Liver (tissue), 3 donors: ENCODE measurements at regions not wholly inside any gene's neighbourhood (a gene's known extent, or its start where the extent isn't known, plus 50 kb on each side); places are given as distances from the start of the nearest gene placed in this dataset.

Source experiments
- ATF3 ChIP-seq: IDR thresholded peaks from 2 replicates; pipeline ENCODE4 v1.6.1; 2016; ENCODE audit warnings: antibody characterized with exemption
- CTCF ChIP-seq: fragments of 150-350 bp; IDR thresholded peaks from 2 replicates; pipeline ENCODE4 v1.5.1; 2017; ENCODE audit warnings: improper control_type of control experiment, low read depth, low read length; ENCODE audit not compliant: missing input control
- FOXA1 ChIP-seq: IDR thresholded peaks from 2 replicates; pipeline ENCODE4 v1.6.1; 2016; ENCODE audit warnings: antibody characterized with exemption
- GABPA ChIP-seq, 2 donors: IDR thresholded peaks in 1 of 2; conservative IDR thresholded peaks in 1 of 2; 2 replicates each; pipeline ENCODE4 v1.6.1; 2016; ENCODE audit warnings: antibody characterized with exemption in 2 of 2, mild to moderate bottlenecking in 1 of 2, moderate library complexity in 1 of 2
- JUND ChIP-seq, 2 donors: IDR thresholded peaks; 2 replicates each; pipeline ENCODE4 v1.6.1; 2016; ENCODE audit warnings: antibody characterized with exemption in 2 of 2
- MAX ChIP-seq: IDR thresholded peaks from 2 replicates; pipeline ENCODE4 v1.6.1; 2016; ENCODE audit warnings: antibody characterized with exemption
- RAD21 ChIP-seq, 2 donors: IDR thresholded peaks; 2 replicates each; pipeline ENCODE4 v1.6.1; 2016; ENCODE audit warnings: antibody characterized with exemption in 2 of 2, mild to moderate bottlenecking in 2 of 2
- RXRA ChIP-seq, 2 donors: IDR thresholded peaks; 2 replicates each; pipeline ENCODE4 v1.6.1; 2017 to 2018; ENCODE audit warnings: antibody characterized with exemption in 2 of 2, mild to moderate bottlenecking in 1 of 2
- SP1 ChIP-seq: IDR thresholded peaks from 2 replicates; pipeline ENCODE4 v1.6.1; 2018; ENCODE audit warnings: antibody characterized with exemption, mild to moderate bottlenecking
- YY1 ChIP-seq: IDR thresholded peaks from 2 replicates; pipeline ENCODE4 v1.6.1; 2016; ENCODE audit warnings: antibody characterized with exemption, mild to moderate bottlenecking
- donor health status: healthy.
- donor health status: healthy.

- no peak for TF ChIP-seq CTCF
- no peak for TF ChIP-seq RAD21 (IDR thresholded peaks at IDR 0.05)
- no peak for TF ChIP-seq GABPA (IDR thresholded peaks at IDR 0.05 in 1 of 2, conservative IDR thresholded peaks at IDR 0.05 in 1 of 2)
- TF ChIP-seq MAX = no peak
- no peak for TF ChIP-seq FOXA1
- TF ChIP-seq RXRA (IDR thresholded peaks at IDR 0.05) = no peak
- TF ChIP-seq JUND (IDR thresholded peaks at IDR 0.05) = no peak
- TF ChIP-seq SP1 = no peak
- TF ChIP-seq YY1 = no peak
- TF ChIP-seq ATF3 = no peak
Measured at GRCh38 chr16:22711847-22712246, 102.1 kb upstream of the HS3ST2 start.
